Activated naive CD4-positive, alpha-beta T cell treated with anti-CD3 and anti-CD28 coated beads, Interleukin-2, amount 50 U/mL, for 72 hours (primary cell): ENCODE measurements at regions not wholly inside any gene's neighbourhood (a gene's known extent, or its start where the extent isn't known, plus 50 kb on each side); places are given as distances from the start of the nearest gene placed in this dataset.

ENCODE experiments used
- ATAC-seq, 2 donors: fragments of 150-1000 bp; cut with Tn5 transposase; 2 replicates each; pipeline ENCODE4 v1.10.0; 2021; ENCODE audit warnings: mild to moderate bottlenecking in 2 of 2, moderate library complexity in 2 of 2
- DNase-seq, 2 donors: peaks; one replicate each; pipeline ENCODE4 v3.0.0; 2021 to 2022; ENCODE audit warnings: low spot score in 2 of 2
- H3K27ac Mint-ChIP-seq, 2 donors: one replicate each; pipeline ENCODE4 v1.8.0; 2022; ENCODE audit warnings: mild to moderate bottlenecking in 2 of 2, mixed read lengths in 2 of 2
- H3K36me3 Mint-ChIP-seq, 2 donors: one replicate each; pipeline ENCODE4 v1.8.0; 2022; ENCODE audit warnings: mixed read lengths in 2 of 2
- H3K9me3 Mint-ChIP-seq, 2 donors: one replicate each; pipeline ENCODE4 v1.8.0; 2022; ENCODE audit warnings: mixed read lengths in 2 of 2

DNA sequence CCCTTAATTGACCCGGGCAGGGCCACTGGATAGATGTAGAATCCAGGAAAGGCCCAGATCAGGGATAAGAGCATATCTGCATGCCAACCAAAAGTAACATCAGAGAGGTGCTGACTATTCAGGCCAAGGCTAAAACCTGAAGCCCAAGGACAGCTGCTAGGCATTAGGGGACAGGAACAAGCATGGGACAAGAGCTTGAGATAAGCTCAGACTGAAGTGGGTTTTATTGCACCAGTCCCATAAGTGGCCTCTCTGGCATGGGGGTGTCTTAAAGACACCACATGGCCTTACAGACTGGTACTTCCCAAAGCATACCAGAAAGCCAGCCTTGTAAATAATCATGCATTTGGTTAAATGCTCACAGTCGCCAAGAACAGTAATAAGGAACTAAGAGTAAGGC, 376.1 kb downstream of the FBXW7 start:
- Mint-ChIP-seq H3K36me3 (peaks cover 0 to 4% of the 10 kb centered on the region in 2 donors), H3K27ac (no peak overlapping the region)

DNA sequence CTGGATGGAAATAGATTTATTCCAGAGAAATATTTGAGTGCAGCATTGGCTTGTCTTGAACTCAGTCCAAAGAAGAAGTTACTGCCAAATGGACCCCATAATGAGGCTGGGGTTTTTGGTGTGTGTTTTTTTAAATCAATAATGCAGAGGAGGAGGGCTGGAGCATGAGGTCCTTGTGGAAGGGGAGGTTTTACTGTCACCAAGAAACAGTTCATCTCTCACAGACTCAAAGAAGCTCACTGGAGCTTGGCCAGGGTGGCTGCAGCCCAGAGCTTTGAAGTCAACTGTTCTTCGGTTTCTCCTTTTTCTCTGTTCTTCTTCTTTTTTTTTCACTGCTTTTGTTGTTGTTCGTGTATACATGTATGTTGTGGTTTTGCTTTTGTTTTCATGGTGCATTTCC, 377.7 kb downstream of the FBXW7 start:
- no peak for DNase-seq
- no peak for ATAC-seq
- Mint-ChIP-seq H3K27ac (peak overlapping the region in 1 of 2 donors; percentile 46), H3K36me3 (no peaks in the 10 kb centered on the region), H3K9me3 (peaks cover 0 to 6% of the 10 kb centered on the region in 2 donors)

More for the DNA sequence above, 376.1 kb downstream of the FBXW7 start:
- DNase-seq: no peak
- H3K9me3 Mint-ChIP-seq: peaks cover 0 to 4% of the 10 kb centered on the region in 2 donors
- no peak for ATAC-seq

DNA sequence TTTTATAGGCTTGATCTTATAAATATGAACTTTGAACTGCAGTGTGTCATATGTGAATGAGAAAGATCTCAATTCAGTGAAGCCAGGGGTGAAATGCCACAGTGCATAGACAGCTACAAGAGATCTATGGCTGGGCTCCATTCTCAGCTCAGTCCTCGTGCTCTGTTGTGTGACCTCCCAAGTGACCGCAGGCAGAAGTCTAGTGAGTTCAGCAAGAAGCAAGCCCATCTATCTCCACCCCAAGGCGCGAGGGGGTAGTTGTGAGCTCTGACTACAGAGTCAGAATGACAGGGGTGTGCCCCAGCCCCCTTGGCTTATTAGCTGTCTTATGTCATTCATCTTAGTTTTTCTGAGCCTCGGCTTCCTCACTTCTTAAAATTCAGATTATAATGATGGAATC, 378.3 kb downstream of the FBXW7 start:
- ATAC-seq (no peak), DNase-seq (no peak)
- H3K27ac Mint-ChIP-seq: peak overlapping the region in 1 of 2 donors; percentile 8
- no peaks in the 10 kb centered on the region for H3K36me3 Mint-ChIP-seq
- H3K9me3 Mint-ChIP-seq: peaks cover 0 to 6% of the 10 kb centered on the region in 2 donors

DNA sequence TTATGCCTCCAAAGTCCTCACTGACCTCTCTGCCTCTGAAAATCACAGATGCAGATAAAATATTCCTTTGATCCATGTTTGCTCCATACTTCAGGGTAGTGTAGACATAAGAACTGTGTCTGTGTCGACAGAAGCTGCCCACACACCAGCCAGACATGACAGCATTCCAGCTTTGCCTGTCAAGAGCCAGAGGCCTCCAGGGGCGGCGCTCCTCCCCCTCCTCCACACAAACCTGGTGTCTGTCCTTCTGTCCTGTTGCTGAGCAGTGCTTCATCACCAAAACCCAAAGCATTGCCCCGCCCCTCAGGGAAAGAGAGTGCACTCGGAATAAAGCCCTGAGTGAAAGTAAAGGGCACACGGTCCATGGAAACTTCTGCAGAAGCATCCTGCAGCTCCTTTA, 379.4 kb downstream of the FBXW7 start:
- peak overlapping the region in 1 of 2 donors; percentile 34 for H3K27ac Mint-ChIP-seq
- no peak for ATAC-seq

DNA sequence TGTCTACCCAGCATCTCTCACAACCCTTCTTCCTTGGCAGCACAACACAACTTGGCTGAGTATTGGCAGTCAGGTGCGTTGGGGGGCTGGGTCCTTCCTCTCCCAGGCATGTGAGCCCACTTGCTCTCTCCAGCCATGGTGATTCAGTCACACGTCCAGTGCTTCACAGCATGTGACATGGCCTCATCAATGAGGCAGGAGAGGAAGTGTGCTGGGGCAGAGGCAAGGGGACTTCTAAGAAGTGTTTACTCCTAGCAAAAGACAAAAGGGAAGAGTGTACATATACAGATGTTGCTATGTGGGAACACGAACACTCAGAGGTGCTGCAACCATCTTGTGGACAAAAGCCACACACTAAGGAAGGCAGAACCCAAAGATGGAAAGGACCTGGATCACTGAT, 380.8 kb downstream of the FBXW7 start:
- Mint-ChIP-seq H3K27ac (peak overlapping the region; percentile 14 to 46), H3K36me3 (no peaks in the 10 kb centered on the region), H3K9me3 (peaks cover 0 to 6% of the 10 kb centered on the region in 2 donors)
- no peak for DNase-seq
- no peak for ATAC-seq

More for the DNA sequence above, 379.4 kb downstream of the FBXW7 start:
- DNase-seq: no peak
- H3K36me3 Mint-ChIP-seq: no peaks in the 10 kb centered on the region
- peaks cover 0 to 6% of the 10 kb centered on the region in 2 donors for H3K9me3 Mint-ChIP-seq

DNA sequence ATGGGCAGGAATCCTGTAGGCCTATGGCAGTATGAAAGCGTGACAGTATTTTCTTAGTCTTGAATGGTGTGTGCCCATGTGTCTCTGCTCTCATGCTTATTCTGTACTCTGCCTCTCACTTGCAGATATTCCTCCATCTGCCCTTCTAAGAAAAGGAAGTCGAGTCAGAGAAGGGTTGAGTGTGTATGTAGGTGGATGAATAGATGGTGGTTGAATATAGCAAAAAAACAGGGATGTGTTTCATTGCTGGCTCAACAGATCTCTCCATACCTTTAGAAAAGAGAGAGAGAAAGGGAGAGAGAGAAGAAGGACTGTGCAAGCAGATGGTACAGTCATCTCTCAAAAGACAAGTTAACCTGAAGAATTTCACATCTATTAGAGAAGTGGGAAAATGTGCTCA, 381.5 kb downstream of the FBXW7 start:
- H3K27ac Mint-ChIP-seq: no peak overlapping the region
- H3K9me3 Mint-ChIP-seq: peaks cover 0 to 6% of the 10 kb centered on the region in 2 donors
- ATAC-seq (peak; percentile 47 to 81), DNase-seq (no peak)
- no peaks in the 10 kb centered on the region for H3K36me3 Mint-ChIP-seq

DNA sequence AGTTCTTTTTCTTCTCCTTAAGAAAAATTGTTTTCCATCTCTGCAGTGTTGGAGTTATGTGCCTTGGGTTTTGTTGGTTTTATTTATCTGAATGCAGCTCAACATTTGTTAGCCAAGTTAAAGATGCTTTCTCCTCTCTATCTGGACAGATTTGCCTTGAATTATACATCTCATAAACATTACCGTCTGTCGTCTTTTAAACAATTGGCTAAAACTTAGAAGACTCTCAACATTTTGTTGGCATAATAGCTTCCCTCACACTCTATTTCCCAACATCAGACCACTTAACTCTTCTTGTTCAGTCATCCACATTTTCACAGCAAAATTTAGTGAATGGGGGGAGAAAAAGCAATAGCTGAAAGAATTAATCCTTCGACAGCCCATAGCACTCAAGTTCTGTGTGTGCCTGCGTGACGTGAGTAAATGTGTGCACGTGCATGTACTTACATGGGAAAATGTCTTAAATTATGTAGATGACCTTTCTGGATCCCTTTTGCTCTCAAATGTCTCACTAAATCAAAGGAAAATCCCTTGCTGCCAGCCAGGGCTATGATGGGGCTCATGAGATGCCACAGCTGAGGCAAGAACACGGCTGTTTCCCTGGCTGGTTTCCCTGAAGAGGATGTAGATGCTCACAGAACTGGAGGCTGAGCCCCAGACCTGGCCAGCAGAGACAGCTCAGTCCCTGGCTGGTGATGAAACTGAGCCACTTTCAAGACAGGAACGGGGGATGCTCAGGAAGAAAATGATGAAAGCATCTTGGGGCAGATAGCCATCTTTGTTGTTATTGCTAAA, 382.2 kb downstream of the FBXW7 start:
- ATAC-seq (no peak), DNase-seq (no peak)
- Mint-ChIP-seq H3K36me3 (no peaks in the 10 kb centered on the region), H3K9me3 (peaks cover 0 to 6% of the 10 kb centered on the region in 2 donors), H3K27ac (no peak overlapping the region)

DNA sequence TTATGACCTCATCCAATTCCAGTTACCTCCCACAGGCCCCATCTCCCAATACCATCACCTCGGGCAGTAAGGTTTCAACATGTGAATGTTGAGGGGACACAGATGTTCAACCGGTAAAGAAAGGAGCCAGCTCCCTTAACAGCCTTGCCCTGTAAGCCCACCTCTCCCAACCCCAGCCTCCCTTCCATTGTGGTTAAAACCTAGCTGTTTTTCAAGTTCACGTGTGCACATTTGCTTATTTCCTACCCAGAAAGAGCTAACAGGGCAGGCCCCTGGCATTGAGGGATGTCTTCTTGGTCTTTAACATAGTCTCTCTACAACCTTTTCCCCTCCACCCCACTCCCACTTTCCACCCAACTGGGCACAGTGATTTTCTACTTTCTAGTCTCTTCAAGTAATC, 385.7 kb downstream of the FBXW7 start:
- Mint-ChIP-seq H3K36me3 (peaks cover 11 to 14% of the 10 kb centered on the region in 2 donors), H3K9me3 (peaks cover 12 to 17% of the 10 kb centered on the region in 2 donors), H3K27ac (no peak overlapping the region)
- ATAC-seq (no peak), DNase-seq (no peak)

DNA sequence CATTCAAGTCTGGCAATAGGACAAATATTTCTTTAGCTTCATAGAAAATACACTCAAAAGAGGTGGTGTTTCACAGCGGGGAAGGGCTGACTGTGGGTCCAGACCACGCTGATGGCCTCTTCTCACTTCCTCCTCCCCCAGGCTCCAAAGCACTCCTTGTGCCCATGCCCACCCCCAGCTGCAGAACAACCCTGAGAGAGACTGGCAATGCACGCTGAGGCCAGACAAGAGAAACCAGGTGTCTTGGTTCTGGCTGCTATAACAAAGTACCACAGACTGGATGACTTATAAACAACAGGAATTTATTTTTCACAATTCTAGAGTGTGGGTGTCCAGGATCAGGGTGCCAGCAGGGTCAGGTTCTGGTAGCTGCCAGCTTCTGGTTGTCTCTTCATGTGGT, 386.1 kb downstream of the FBXW7 start:
- H3K9me3 Mint-ChIP-seq: peaks cover 13 to 15% of the 10 kb centered on the region in 2 donors
- no peak for ATAC-seq
- no peak overlapping the region for H3K27ac Mint-ChIP-seq
- DNase-seq: no peak
- H3K36me3 Mint-ChIP-seq: peaks cover 16 to 19% of the 10 kb centered on the region in 2 donors

DNA sequence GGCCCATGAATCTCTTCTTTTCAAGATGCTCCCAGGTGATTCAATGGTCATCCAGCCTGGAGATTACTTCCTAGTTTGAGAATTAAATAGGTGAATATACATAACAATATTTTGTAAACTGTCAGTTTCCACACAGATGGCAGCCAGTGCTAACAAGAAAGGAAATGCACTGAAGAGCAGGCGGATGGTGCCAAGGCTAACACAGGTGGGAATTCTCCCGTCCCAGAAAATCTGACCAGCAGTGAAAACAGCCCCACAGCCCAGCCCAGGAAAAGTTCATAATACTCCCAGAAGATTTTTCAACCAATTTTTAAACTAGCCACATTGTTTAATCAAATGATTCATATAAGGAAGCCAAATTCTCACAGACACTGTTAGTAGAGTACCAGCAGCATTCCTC, 387.2 kb upstream of the GATB start:
- no peak for ATAC-seq
- Mint-ChIP-seq H3K27ac (no peak overlapping the region), H3K36me3 (peaks cover 27 to 29% of the 10 kb centered on the region in 2 donors), H3K9me3 (peaks cover 15 to 23% of the 10 kb centered on the region in 2 donors)
- no peak for DNase-seq

DNA sequence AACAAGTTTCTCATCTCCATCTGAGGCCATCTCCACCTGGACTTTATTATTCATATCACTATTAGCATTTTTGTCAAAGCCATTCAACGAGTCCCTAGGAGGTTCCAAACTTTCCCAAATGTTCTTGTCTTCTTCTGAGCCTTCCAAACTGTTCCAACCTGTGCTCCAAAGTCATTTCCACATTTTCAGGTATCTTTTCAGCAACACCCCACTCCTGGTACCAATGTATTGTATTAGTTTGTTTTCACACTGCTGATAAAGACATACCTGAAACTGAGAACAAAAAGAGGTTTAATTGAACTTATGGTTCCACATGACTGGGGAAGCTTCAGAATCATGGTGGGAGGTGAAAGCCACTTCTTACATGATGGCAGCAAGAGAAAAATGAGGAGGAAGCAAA, 385.4 kb upstream of the GATB start:
- Mint-ChIP-seq H3K27ac (no peak overlapping the region), H3K36me3 (peaks cover 29 to 33% of the 10 kb centered on the region in 2 donors), H3K9me3 (peaks cover 15 to 23% of the 10 kb centered on the region in 2 donors)
- DNase-seq (no peak), ATAC-seq (no peak)

DNA sequence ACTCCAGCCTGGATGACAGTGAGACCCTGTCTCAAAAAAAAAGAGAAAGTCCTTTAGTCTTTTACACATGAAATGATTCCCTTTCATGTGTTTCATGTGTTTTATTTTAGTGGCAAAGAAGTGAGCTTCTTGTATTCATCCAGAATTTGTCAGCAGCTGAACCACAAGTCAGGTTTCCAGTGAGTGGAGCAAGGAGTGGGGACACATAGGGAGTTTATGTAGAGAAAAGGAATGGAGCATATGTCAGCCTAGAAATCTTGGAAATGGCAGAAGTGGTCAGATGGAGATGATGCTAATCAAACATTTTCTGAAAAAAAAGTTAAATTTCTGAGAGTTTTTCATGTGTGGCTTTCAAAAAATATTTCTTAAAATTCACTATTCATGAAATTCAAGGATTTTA, 383.0 kb upstream of the GATB start:
- H3K9me3 Mint-ChIP-seq: peaks cover 15 to 23% of the 10 kb centered on the region in 2 donors

DNA sequence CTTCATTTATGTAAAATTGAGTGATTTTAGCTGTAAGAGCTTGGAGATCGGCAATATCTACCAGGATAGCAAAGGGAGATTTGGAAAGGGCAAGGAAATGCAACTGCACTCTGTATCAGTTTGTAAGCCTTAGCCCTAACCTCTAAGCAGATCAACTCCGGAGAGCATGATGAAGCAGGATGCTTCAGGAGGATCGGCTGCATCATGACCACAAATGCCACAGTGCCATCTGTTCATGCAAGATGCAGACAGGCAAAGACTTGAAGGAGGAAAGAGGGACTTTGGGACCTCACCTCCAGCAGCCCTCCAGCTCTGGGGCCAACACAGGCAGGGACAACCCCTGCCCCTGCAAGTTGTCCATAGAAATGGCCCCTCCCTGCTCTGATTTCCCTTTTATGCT, 377.6 kb upstream of the GATB start:
- H3K36me3 Mint-ChIP-seq: peaks cover 0 to 8% of the 10 kb centered on the region in 2 donors
- DNase-seq (no peak), ATAC-seq (peak in 1 of 2 donors; percentile 65)
- no peak overlapping the region for H3K27ac Mint-ChIP-seq
- H3K9me3 Mint-ChIP-seq: no peaks in the 10 kb centered on the region

More for the DNA sequence above, 383.0 kb upstream of the GATB start:
- no peak overlapping the region for H3K27ac Mint-ChIP-seq
- H3K36me3 Mint-ChIP-seq: peaks cover 29 to 35% of the 10 kb centered on the region in 2 donors
- ATAC-seq (no peak), DNase-seq (no peak)

DNA sequence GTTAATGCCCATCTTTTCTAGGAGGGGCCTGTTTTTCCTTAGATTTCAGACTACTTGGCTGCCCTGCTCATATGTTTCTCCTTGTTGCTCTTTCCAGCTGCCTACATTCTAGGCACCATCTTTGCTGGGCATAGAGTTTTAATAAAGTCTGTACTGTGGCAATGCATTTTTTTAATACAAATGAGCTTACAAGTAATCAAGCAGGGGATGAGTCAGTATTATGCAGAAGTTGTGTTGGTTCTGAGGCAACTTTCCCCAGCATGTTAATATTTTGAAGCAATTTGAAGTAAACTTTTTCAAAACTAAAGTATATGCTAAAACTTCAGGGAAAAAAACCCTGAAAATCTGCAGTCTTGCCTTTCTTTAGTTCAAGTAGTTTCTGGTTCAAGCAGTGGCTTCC, 372.0 kb upstream of the GATB start:
- peak overlapping the region in 1 of 2 donors; percentile 63 for H3K27ac Mint-ChIP-seq
- peaks cover 4 to 5% of the 10 kb centered on the region in 2 donors for H3K9me3 Mint-ChIP-seq
- ATAC-seq: no peak
- peaks cover 0 to 5% of the 10 kb centered on the region in 2 donors for H3K36me3 Mint-ChIP-seq
- no peak for DNase-seq

DNA sequence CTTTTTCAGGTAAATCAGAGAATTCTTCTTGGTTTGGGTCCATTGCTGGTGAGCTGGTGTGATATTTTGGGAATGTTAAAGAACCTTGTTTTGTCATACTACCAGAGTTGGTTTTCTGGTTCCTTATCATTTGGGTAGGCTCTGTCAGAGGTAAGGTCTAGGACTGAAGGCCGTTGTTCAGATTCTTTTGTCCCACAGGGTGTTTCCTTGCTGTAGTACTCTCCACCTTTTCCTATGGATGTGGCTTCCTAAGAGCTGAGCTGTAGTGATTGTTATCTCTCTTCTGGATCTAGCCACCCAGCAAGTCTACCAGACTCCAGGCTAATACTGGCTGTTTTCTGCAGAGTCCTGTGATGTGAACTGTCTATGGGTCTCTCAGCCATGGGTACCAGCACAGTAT, 367.5 kb upstream of the GATB start:
- peaks cover 12 to 16% of the 10 kb centered on the region in 2 donors for H3K36me3 Mint-ChIP-seq
- H3K27ac Mint-ChIP-seq: no peak overlapping the region
- DNase-seq (no peak), ATAC-seq (no peak)
- H3K9me3 Mint-ChIP-seq: peaks cover 10 to 24% of the 10 kb centered on the region in 2 donors

DNA sequence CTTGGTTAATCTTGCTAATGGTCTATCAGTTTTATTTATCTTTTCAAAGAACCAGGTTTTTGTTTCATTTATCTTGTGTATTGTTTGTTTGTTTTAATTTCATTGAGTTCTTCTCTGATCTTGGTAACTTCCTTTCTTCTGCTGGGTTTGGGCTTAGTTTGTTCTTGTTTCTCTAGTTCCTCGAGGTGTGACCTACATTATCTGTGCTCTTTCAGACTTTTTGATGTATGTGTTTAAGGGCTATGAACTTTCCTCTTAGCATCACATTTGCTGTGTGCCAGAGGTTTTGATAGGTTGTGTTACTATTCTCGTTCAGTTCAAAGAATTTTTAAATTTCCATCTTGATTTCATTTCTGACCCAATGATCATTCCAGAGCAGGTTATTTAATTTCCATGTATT, 365.4 kb upstream of the GATB start:
- DNase-seq (no peak), ATAC-seq (no peak)
- no peak overlapping the region for H3K27ac Mint-ChIP-seq
- H3K9me3 Mint-ChIP-seq: peaks cover 16 to 30% of the 10 kb centered on the region in 2 donors
- H3K36me3 Mint-ChIP-seq: peaks cover 12 to 22% of the 10 kb centered on the region in 2 donors

DNA sequence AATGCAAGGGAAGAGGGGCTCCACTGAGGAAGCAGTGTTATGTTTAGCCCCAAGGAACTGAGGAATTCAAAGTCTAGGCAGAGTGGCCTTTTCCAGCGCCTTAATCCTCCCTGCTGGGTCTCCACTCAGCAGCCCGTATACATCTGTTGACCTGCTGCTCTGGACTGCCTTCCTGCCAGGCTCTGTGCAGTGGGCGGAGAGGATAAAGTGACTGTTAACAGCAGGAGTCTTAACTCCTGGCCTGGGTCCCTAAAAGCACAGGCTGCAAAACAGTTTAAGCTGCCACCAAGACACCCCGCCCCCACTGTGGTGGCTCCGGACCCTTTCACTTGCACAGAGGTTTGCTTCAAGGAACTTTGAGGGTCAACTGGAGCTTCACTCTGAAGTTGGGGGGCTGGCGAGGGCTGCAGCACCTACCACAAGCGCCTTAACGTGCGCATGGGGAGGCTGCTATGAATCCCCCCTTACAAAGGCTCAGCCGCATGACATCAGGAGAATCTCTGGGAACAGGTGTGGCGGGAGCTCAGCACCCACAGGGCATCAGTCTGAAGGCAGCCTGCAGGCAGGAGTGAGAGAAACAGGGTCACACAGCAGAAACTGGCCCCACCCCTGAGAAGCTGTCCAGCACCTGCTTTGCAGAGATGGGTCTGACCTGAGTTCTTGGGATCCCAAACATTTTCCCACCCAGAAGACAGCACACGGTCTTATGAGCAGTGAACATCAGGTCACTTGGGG, 358.2 kb upstream of the GATB start:
- no peak overlapping the region for H3K27ac Mint-ChIP-seq
- DNase-seq (peak in 1 of 2 donors; percentile 21), ATAC-seq (no peak)
- H3K36me3 Mint-ChIP-seq: peaks cover 20 to 25% of the 10 kb centered on the region in 2 donors
- H3K9me3 Mint-ChIP-seq: peaks cover 24 to 32% of the 10 kb centered on the region in 2 donors
